Progenitor cell of endocrine pancreas (in vitro differentiated cells): ENCODE measurements at regions not wholly inside any gene's neighbourhood (a gene's known extent, or its start where the extent isn't known, plus 50 kb on each side); places are given as distances from the start of the nearest gene placed in this dataset.

ENCODE experiments used
- DNase-seq: peaks from one replicate; pipeline ENCODE4 v3.0.0; 2021; ENCODE audit warnings: low spot score; ENCODE audit not compliant: unreplicated experiment
- H3K27ac Mint-ChIP-seq: 2 replicates; pipeline ENCODE4 v1.8.0; 2021; ENCODE audit warnings: mild to moderate bottlenecking, moderate library complexity, mixed read lengths
- H3K27me3 Mint-ChIP-seq: 2 replicates; pipeline ENCODE4 v1.8.0; 2021; ENCODE audit warnings: mixed read lengths
- H3K36me3 Mint-ChIP-seq: 2 replicates; pipeline ENCODE4 v1.8.0; 2022; ENCODE audit warnings: mixed read lengths; ENCODE audit not compliant: insufficient read depth
- H3K4me1 Mint-ChIP-seq: 2 replicates; pipeline ENCODE4 v1.8.0; 2021; ENCODE audit warnings: low read depth, mixed read lengths
- H3K4me3 Mint-ChIP-seq: 2 replicates; pipeline ENCODE4 v1.8.0; 2021; ENCODE audit warnings: low read depth, mild to moderate bottlenecking, moderate library complexity, mixed read lengths
- H3K9me3 Mint-ChIP-seq: 2 replicates; pipeline ENCODE4 v1.8.0; 2021; ENCODE audit warnings: low read depth, mixed read lengths
- CTCF ChIP-seq: fragments of 200-600 bp; sonication (generic); IDR thresholded peaks from one replicate; pipeline ENCODE4 v1.5.0; 2021; ENCODE audit warnings: antibody characterized with exemption, mild to moderate bottlenecking; ENCODE audit not compliant: unreplicated experiment

- Mint-ChIP-seq H3K4me3 (no peak overlapping the region), H3K27me3 (no peaks in the 10 kb centered on the region), H3K9me3 (peaks cover 29% of the 10 kb centered on the region), H3K27ac (no peak overlapping the region), H3K36me3 (peaks cover 14% of the 10 kb centered on the region), H3K4me1 (peaks cover 9% of the 10 kb centered on the region)
- DNase-seq: no peak
- no peak for TF ChIP-seq CTCF
Measured at GRCh38 chr13:106337096-106337850, 198.2 kb downstream of the EFNB2 start.

GRCh38 chr13:106336668-106337067, 198.8 kb downstream of the EFNB2 start:
- Mint-ChIP-seq H3K36me3 (peaks cover 13% of the 10 kb centered on the region), H3K4me3 (no peak overlapping the region), H3K27ac (no peak overlapping the region), H3K4me1 (peaks cover 9% of the 10 kb centered on the region), H3K27me3 (peaks cover 4% of the 10 kb centered on the region), H3K9me3 (peaks cover 27% of the 10 kb centered on the region)
- DNase-seq: no peak
- TF ChIP-seq CTCF: no peak

GRCh38 chr13:106332621-106333020, 202.8 kb downstream of the EFNB2 start:
- no peaks in the 10 kb centered on the region for H3K36me3 Mint-ChIP-seq
- no peak overlapping the region for H3K27ac Mint-ChIP-seq
- H3K9me3 Mint-ChIP-seq: no peaks in the 10 kb centered on the region

GRCh38 chr13:106331116-106331515, 204.3 kb downstream of the EFNB2 start:
- no peak for DNase-seq
- Mint-ChIP-seq H3K27me3 (peaks cover 17% of the 10 kb centered on the region), H3K9me3 (no peaks in the 10 kb centered on the region), H3K4me3 (no peak overlapping the region), H3K36me3 (no peaks in the 10 kb centered on the region), H3K27ac (no peak overlapping the region), H3K4me1 (peaks cover 4% of the 10 kb centered on the region)
- no peak for TF ChIP-seq CTCF

More at GRCh38 chr13:106332621-106333020, 202.8 kb downstream of the EFNB2 start:
- H3K4me3 Mint-ChIP-seq: no peak overlapping the region
- no peak for TF ChIP-seq CTCF
- no peak for DNase-seq
- peaks cover 17% of the 10 kb centered on the region for H3K27me3 Mint-ChIP-seq
- peaks cover 14% of the 10 kb centered on the region for H3K4me1 Mint-ChIP-seq

- H3K27me3 Mint-ChIP-seq: peaks cover 17% of the 10 kb centered on the region
- no peak overlapping the region for H3K27ac Mint-ChIP-seq
- no peak for TF ChIP-seq CTCF
- DNase-seq: no peak
- no peaks in the 10 kb centered on the region for H3K36me3 Mint-ChIP-seq
- no peaks in the 10 kb centered on the region for H3K9me3 Mint-ChIP-seq
- H3K4me3 Mint-ChIP-seq: no peak overlapping the region
- peaks cover 4% of the 10 kb centered on the region for H3K4me1 Mint-ChIP-seq
Measured at GRCh38 chr13:106329941-106330340, 205.5 kb downstream of the EFNB2 start.
